NT2/D1 (cell line): ENCODE measurements at regions not wholly inside any gene's neighbourhood (a gene's known extent, or its start where the extent isn't known, plus 50 kb on each side); places are given as distances from the start of the nearest gene placed in this dataset.
A peak's percentile ranks its signal among the peaks of the same experiment; 100 is the strongest.
"Not testable (repeated sequence)": the region's sequence is repeated elsewhere in the genome, so short reads cannot be mapped to it uniquely, and the experiment has no call there.

Source experiments
- DNase-seq: peaks from one replicate; pipeline ENCODE4 v3.0.0-alpha.2; 2011; ENCODE audit warnings: low read depth, low spot score
- H3K27me3 ChIP-seq: 2 replicates; pipeline ENCODE4 v1.6.0; 2011; ENCODE audit warnings: mild to moderate bottlenecking; ENCODE audit not compliant: insufficient read length, insufficient read depth
- H3K36me3 ChIP-seq: 2 replicates; pipeline ENCODE4 v1.6.1; 2011; ENCODE audit warnings: mild to moderate bottlenecking, low read length, mixed read lengths; ENCODE audit not compliant: insufficient read depth, insufficient read length
- H3K4me1 ChIP-seq: 2 replicates; pipeline ENCODE4 v1.5.1; 2011; ENCODE audit not compliant: insufficient read depth, insufficient read length
- H3K4me3 ChIP-seq: 2 replicates; pipeline ENCODE4 v1.5.1; 2011; ENCODE audit warnings: low read depth; ENCODE audit not compliant: insufficient read length
- H3K9ac ChIP-seq: 2 replicates; pipeline ENCODE4 v1.6.0; 2011; ENCODE audit warnings: low read depth; ENCODE audit not compliant: insufficient read length
- H3K9me3 ChIP-seq: 2 replicates; pipeline ENCODE4 v1.5.1; 2011; ENCODE audit warnings: mild to moderate bottlenecking, low read length; ENCODE audit not compliant: insufficient read depth
- SUZ12 ChIP-seq: IDR thresholded peaks from 2 replicates; pipeline ENCODE4 v1.6.1; 2011; ENCODE audit not compliant: insufficient read length, insufficient read depth; ENCODE audit errors: extremely low read depth
- YY1 ChIP-seq: IDR thresholded peaks from 2 replicates; pipeline ENCODE4 v1.6.1; 2011; ENCODE audit not compliant: insufficient read length, insufficient read depth
- ZNF274 ChIP-seq: IDR thresholded peaks from 2 replicates; pipeline ENCODE4 v1.6.1; 2011; ENCODE audit warnings: mild to moderate bottlenecking, low read depth, low read length

- not testable (repeated sequence) for H3K9ac ChIP-seq, H3K4me3 ChIP-seq, H3K27me3 ChIP-seq, H3K36me3 ChIP-seq, H3K4me1 ChIP-seq, H3K9me3 ChIP-seq, DNase-seq
Observed at GRCh38 chr15:77930490-77930889, 147.0 kb downstream of the TBC1D2B start.

- peak; percentile 25 for DNase-seq
- H3K4me1 ChIP-seq, H3K4me3 ChIP-seq, H3K27me3 ChIP-seq, H3K9me3 ChIP-seq, H3K9ac ChIP-seq, H3K36me3 ChIP-seq: not testable (repeated sequence)
Observed at GRCh38 chr15:77926789-77927188, 150.7 kb downstream of the TBC1D2B start.

- not testable (repeated sequence) for H3K36me3 ChIP-seq
Observed at GRCh38 chr15:77926296-77926695, 151.2 kb downstream of the TBC1D2B start.

GRCh38 chr15:77925101-77925500, 152.4 kb downstream of the TBC1D2B start:
- H3K9me3 ChIP-seq, DNase-seq, H3K4me3 ChIP-seq, H3K27me3 ChIP-seq, H3K4me1 ChIP-seq, H3K36me3 ChIP-seq, H3K9ac ChIP-seq: not testable (repeated sequence)

More at GRCh38 chr15:77926296-77926695, 151.2 kb downstream of the TBC1D2B start:
- DNase-seq, H3K4me3 ChIP-seq, H3K4me1 ChIP-seq, H3K9me3 ChIP-seq, H3K27me3 ChIP-seq, H3K9ac ChIP-seq: not testable (repeated sequence)

- H3K9ac ChIP-seq = no peak overlapping the region
- no peaks in the 10 kb centered on the region for H3K9me3 ChIP-seq
- DNase-seq = no peak
- H3K4me1 ChIP-seq = no peaks in the 10 kb centered on the region
- H3K27me3 ChIP-seq = no peaks in the 10 kb centered on the region
- no peak overlapping the region for H3K4me3 ChIP-seq
- H3K36me3 ChIP-seq = no peaks in the 10 kb centered on the region
- TF ChIP-seq SUZ12 = no peak
- no peak for TF ChIP-seq ZNF274
- TF ChIP-seq YY1 = no peak
Observed at GRCh38 chr15:77921664-77922063, 155.8 kb downstream of the TBC1D2B start.

- H3K9me3 ChIP-seq, DNase-seq, H3K9ac ChIP-seq, H3K4me3 ChIP-seq, H3K27me3 ChIP-seq, H3K36me3 ChIP-seq, H3K4me1 ChIP-seq: not testable (repeated sequence)
Observed at GRCh38 chr15:77916966-77917635, 160.4 kb downstream of the TBC1D2B start.

GRCh38 chr15:77915961-77916330, 161.6 kb downstream of the TBC1D2B start:
- not testable (repeated sequence) for H3K4me3 ChIP-seq, H3K27me3 ChIP-seq, H3K4me1 ChIP-seq, DNase-seq, H3K9me3 ChIP-seq, H3K36me3 ChIP-seq, H3K9ac ChIP-seq

GRCh38 chr15:77915261-77915960, 162.1 kb downstream of the TBC1D2B start:
- H3K4me3 ChIP-seq = no peak overlapping the region
- H3K4me1 ChIP-seq = no peaks in the 10 kb centered on the region
- DNase-seq = no peak
- H3K9me3 ChIP-seq = no peaks in the 10 kb centered on the region
- TF ChIP-seq SUZ12 = no peak
- H3K9ac ChIP-seq = no peak overlapping the region
- H3K27me3 ChIP-seq = no peaks in the 10 kb centered on the region
- H3K36me3 ChIP-seq = no peaks in the 10 kb centered on the region

- H3K36me3 ChIP-seq, H3K9ac ChIP-seq, H3K4me1 ChIP-seq, H3K27me3 ChIP-seq, H3K9me3 ChIP-seq, H3K4me3 ChIP-seq, DNase-seq: not testable (repeated sequence)
Observed at GRCh38 chr15:77914531-77914930, 163.0 kb downstream of the TBC1D2B start.

GRCh38 chr15:77910030-77910911, 167.2 kb downstream of the TBC1D2B start:
- DNase-seq = peak; percentile 77
- H3K9ac ChIP-seq = peak overlapping the region; percentile 61

More at GRCh38 chr15:77910030-77910911, 167.2 kb downstream of the TBC1D2B start:
- not testable (repeated sequence) for H3K27me3 ChIP-seq, H3K4me1 ChIP-seq, H3K9me3 ChIP-seq, H3K36me3 ChIP-seq
- H3K4me3 ChIP-seq = peak overlapping the region; percentile 9
